GM19023 (cell line): ENCODE measurements at regions not wholly inside any gene's neighbourhood (a gene's known extent, or its start where the extent isn't known, plus 50 kb on each side); places are given as distances from the start of the nearest gene placed in this dataset.

Experiments
- ATAC-seq: cut with Tn5 transposase; IDR thresholded peaks from one replicate; pipeline ENCODE4 v1.9.1; 2021; ENCODE audit warnings: mild to moderate bottlenecking, moderate library complexity; ENCODE audit not compliant: unreplicated experiment

GRCh38 chr10:29767968-29768367 lies 133.2 kb upstream of the SVIL start:
- ATAC-seq, result no peak

GRCh38 chr10:29766753-29767152 lies 132.0 kb upstream of the SVIL start:
- ATAC-seq, result no peak

GRCh38 chr10:29765330-29765729 lies 130.6 kb upstream of the SVIL start:
- ATAC-seq, result no peak

- no peak for ATAC-seq
These were observed 128.6 kb upstream of the SVIL start for GRCh38 chr10:29763396-29763795.

- no peak for ATAC-seq
These were observed 127.1 kb upstream of the SVIL start for GRCh38 chr10:29761916-29762315.

- no peak for ATAC-seq
These were observed 125.5 kb upstream of the SVIL start for GRCh38 chr10:29760138-29760900.

- no peak for ATAC-seq
These were observed 123.0 kb upstream of the SVIL start for GRCh38 chr10:29757551-29758297.

GRCh38 chr10:29756451-29756850 lies 121.7 kb upstream of the SVIL start:
- no peak for ATAC-seq

GRCh38 chr10:29753283-29753682 lies 118.5 kb upstream of the SVIL start:
- no peak for ATAC-seq

GRCh38 chr10:29751684-29752083 lies 116.9 kb upstream of the SVIL start:
- ATAC-seq, result no peak

- no peak for ATAC-seq
These were observed 116.5 kb upstream of the SVIL start for GRCh38 chr10:29751240-29751639.

- no peak for ATAC-seq
These were observed 114.4 kb upstream of the SVIL start for GRCh38 chr10:29749150-29749549.

- ATAC-seq, result no peak
These were observed 113.4 kb upstream of the SVIL start for GRCh38 chr10:29748109-29748650.

GRCh38 chr10:29746080-29746797 lies 111.5 kb upstream of the SVIL start:
- no peak for ATAC-seq

GRCh38 chr10:29740981-29741545 lies 106.3 kb upstream of the SVIL start:
- no peak for ATAC-seq

- no peak for ATAC-seq
These were observed 103.6 kb upstream of the SVIL start for GRCh38 chr10:29738341-29738740.

GRCh38 chr10:29737074-29737593 lies 102.4 kb upstream of the SVIL start:
- no peak for ATAC-seq

- no peak for ATAC-seq
These were observed 101.7 kb upstream of the SVIL start for GRCh38 chr10:29736366-29737073.

- ATAC-seq, result peak; percentile 87
These were observed 101.0 kb upstream of the SVIL start for GRCh38 chr10:29735628-29736365.
